ENCODE measurements at regions not wholly inside any gene's neighbourhood (a gene's known extent, or its start where the extent isn't known, plus 50 kb on each side); places are given as distances from the start of the nearest gene placed in this dataset.
A peak's percentile ranks its signal among the peaks of the same experiment; 100 is the strongest.

DNA sequence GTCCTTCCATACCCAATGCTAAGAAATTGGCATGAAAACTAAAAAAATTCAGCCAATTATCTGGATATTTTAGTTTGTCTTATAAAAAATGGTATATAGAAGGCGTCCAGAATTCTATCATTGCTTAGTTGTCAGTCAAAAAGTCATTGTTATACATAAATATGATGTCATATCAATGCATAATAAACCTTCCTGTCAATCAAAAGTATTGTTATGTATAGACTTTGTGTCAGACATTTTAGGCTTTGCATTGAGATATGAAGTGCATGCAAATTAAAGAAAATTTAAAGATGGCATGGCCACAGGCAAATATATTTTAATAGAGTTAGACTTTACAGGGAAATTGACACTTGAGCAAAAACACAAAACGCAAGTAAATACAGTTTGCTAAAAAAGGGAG, 173.4 kb upstream of the FANCL start:
- Histone ChIP-seq H4K5ac (ENCODE audit: low read length) (no peak overlapping the region), H3K56ac (ENCODE audit: low read length) (no peak overlapping the region), H3K23ac (ENCODE audit: low read length) (no peak overlapping the region), H4K8ac (ENCODE audit: low read depth, low read length) (no peak overlapping the region), H2BK120ac (ENCODE audit: low read depth, low read length) (no peak overlapping the region), H3K79me1 (ENCODE audit: low read length) (no peaks in the 10 kb centered on the region), H3K27ac (ENCODE audit: low read depth, low read length) (no peak overlapping the region), H3K27me3 (ENCODE audit: insufficient read depth, low read length, poor library complexity) (no peaks in the 10 kb centered on the region), H2BK15ac (replicated peaks; ENCODE audit: low read depth) (no peak overlapping the region), H3K4me2 (ENCODE audit: low read length) (no peak overlapping the region), H3K36me3 (ENCODE audit: control insufficient read depth, insufficient read depth, low read length) (no peaks in the 10 kb centered on the region), H3K4me1 (ENCODE audit: control insufficient read depth, low read depth, low read length) (no peaks in the 10 kb centered on the region), H3K9ac (ENCODE audit: low read length) (no peak overlapping the region), H3K4me3 (ENCODE audit: low read length) (no peak overlapping the region), H3K4ac (ENCODE audit: low read depth, low read length) (no peak overlapping the region), H3K79me2 (ENCODE audit: control insufficient read depth, insufficient read depth, low read length) (no peaks in the 10 kb centered on the region), H2BK5ac (ENCODE audit: low read length) (no peak overlapping the region), H2AK5ac (ENCODE audit: low read length) (no peak overlapping the region), H3K18ac (ENCODE audit: low read length) (no peak overlapping the region)
- WGBS (ENCODE audit: extremely low coverage, insufficient coverage, low lambda C conversion rate): no CpG with 5 or more reads among the region's 2 CpGs
- DNase-seq: no peak

DNA sequence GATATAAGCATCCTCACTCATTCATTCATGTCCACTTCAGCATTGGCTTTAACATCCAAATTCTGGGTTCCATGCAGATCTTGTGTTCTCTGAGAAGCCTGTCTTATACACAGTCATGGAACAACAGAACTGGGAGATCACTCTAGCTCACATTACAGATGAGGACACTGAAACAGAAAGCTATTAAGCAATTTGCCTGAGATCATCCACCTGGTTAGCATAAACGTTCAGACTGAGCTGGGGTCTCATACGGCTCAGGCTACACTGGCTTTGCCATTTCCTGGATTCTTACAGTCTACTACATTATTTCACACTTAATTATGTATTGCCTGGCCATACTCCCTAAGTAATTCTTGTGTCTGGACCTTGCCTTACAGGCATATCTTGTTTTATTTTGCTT, 169.4 kb upstream of the FANCL start:
- DNase-seq: no peak
- Histone ChIP-seq H3K23ac (ENCODE audit: low read length) (no peak overlapping the region), H3K79me2 (ENCODE audit: control insufficient read depth, insufficient read depth, low read length) (no peaks in the 10 kb centered on the region), H3K4me3 (ENCODE audit: low read length) (no peak overlapping the region), H3K4ac (ENCODE audit: low read depth, low read length) (no peak overlapping the region), H3K79me1 (ENCODE audit: low read length) (no peaks in the 10 kb centered on the region), H2AK5ac (ENCODE audit: low read length) (no peak overlapping the region), H2BK120ac (ENCODE audit: low read depth, low read length) (no peak overlapping the region), H4K5ac (ENCODE audit: low read length) (no peak overlapping the region), H3K27me3 (ENCODE audit: insufficient read depth, low read length, poor library complexity) (no peaks in the 10 kb centered on the region), H3K9ac (ENCODE audit: low read length) (no peak overlapping the region), H3K4me2 (ENCODE audit: low read length) (no peak overlapping the region), H2BK5ac (ENCODE audit: low read length) (no peak overlapping the region), H3K36me3 (ENCODE audit: control insufficient read depth, insufficient read depth, low read length) (no peaks in the 10 kb centered on the region), H3K18ac (ENCODE audit: low read length) (no peak overlapping the region), H4K8ac (ENCODE audit: low read depth, low read length) (no peak overlapping the region), H2BK15ac (replicated peaks; ENCODE audit: low read depth) (peak overlapping the region; percentile 45), H3K27ac (ENCODE audit: low read depth, low read length) (no peak overlapping the region), H3K56ac (ENCODE audit: low read length) (no peak overlapping the region), H3K4me1 (ENCODE audit: control insufficient read depth, low read depth, low read length) (no peaks in the 10 kb centered on the region)
- WGBS (ENCODE audit: extremely low coverage, insufficient coverage, low lambda C conversion rate): no CpG with 5 or more reads among the region's 2 CpGs

DNA sequence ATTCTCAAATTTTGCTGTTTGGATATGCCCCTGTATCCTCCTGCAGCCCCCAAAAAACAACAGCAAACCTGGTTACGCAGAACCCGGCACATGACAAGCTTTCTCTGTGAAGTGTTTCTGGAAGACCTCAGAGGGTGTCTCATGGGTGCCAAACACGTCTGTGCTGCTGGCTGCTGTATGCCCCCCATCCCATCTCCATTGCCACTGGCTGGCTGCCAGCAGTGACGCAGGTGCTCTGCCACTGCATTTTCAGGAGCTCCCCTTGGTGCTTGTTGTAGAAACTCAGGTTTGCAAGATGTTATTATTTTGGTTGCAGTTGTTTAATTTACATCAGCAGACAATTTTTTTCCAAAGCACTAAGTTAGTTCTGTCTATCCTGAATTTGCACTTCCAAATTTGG, 166.4 kb upstream of the FANCL start:
- H2AK5ac ChIP-seq (ENCODE audit: low read length): no peak overlapping the region
- H3K27me3 ChIP-seq (ENCODE audit: insufficient read depth, low read length, poor library complexity): no peaks in the 10 kb centered on the region
- H3K4me1 ChIP-seq (ENCODE audit: control insufficient read depth, low read depth, low read length): no peaks in the 10 kb centered on the region
- no peak overlapping the region for H3K56ac ChIP-seq (ENCODE audit: low read length)
- H3K36me3 ChIP-seq (ENCODE audit: control insufficient read depth, insufficient read depth, low read length): no peaks in the 10 kb centered on the region
- no peak overlapping the region for H3K4me2 ChIP-seq (ENCODE audit: low read length)
- no peak overlapping the region for H3K27ac ChIP-seq (ENCODE audit: low read depth, low read length)
- no peak overlapping the region for H3K9ac ChIP-seq (ENCODE audit: low read length)
- H4K8ac ChIP-seq (ENCODE audit: low read depth, low read length): no peak overlapping the region
- H2BK5ac ChIP-seq (ENCODE audit: low read length): no peak overlapping the region
- no peak overlapping the region for H3K4ac ChIP-seq (ENCODE audit: low read depth, low read length)
- H4K5ac ChIP-seq (ENCODE audit: low read length): no peak overlapping the region
- H3K18ac ChIP-seq (ENCODE audit: low read length): no peak overlapping the region
- H2BK15ac ChIP-seq (replicated peaks; ENCODE audit: low read depth): no peak overlapping the region
- H2BK120ac ChIP-seq (ENCODE audit: low read depth, low read length): no peak overlapping the region
- H3K79me1 ChIP-seq (ENCODE audit: low read length): no peaks in the 10 kb centered on the region
- WGBS (ENCODE audit: extremely low coverage, insufficient coverage, low lambda C conversion rate): no CpG with 5 or more reads among the region's 4 CpGs
- no peak overlapping the region for H3K4me3 ChIP-seq (ENCODE audit: low read length)
- no peaks in the 10 kb centered on the region for H3K79me2 ChIP-seq (ENCODE audit: control insufficient read depth, insufficient read depth, low read length)
- no peak overlapping the region for H3K23ac ChIP-seq (ENCODE audit: low read length)
- no peak for DNase-seq

DNA sequence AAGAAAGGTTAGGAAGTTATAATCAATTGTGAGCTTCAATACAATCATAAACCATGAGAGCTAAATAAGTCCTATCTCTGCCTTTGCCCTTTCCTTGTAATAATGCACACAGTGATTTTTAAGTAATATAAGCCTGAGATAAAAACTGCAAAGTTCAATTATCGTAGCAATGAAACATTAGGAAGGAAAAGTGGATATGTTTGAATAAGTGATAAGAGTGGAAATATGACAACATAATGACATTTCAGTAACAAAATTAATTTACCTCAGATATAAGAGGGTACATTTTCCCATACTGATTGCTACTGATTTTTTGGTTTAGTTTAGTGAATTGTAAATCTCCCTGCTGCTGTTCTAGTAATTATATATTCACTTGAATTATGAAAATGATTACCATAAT, 164.2 kb upstream of the FANCL start:
- no peak overlapping the region for H2AK5ac ChIP-seq (ENCODE audit: low read length)
- H3K4ac ChIP-seq (ENCODE audit: low read depth, low read length): no peak overlapping the region
- H3K18ac ChIP-seq (ENCODE audit: low read length): no peak overlapping the region
- H3K36me3 ChIP-seq (ENCODE audit: control insufficient read depth, insufficient read depth, low read length): no peaks in the 10 kb centered on the region
- no peak overlapping the region for H2BK120ac ChIP-seq (ENCODE audit: low read depth, low read length)
- no peak overlapping the region for H3K56ac ChIP-seq (ENCODE audit: low read length)
- no peak overlapping the region for H3K27ac ChIP-seq (ENCODE audit: low read depth, low read length)
- H4K8ac ChIP-seq (ENCODE audit: low read depth, low read length): no peak overlapping the region
- H3K79me1 ChIP-seq (ENCODE audit: low read length): no peaks in the 10 kb centered on the region
- no peak overlapping the region for H3K4me2 ChIP-seq (ENCODE audit: low read length)
- no peaks in the 10 kb centered on the region for H3K79me2 ChIP-seq (ENCODE audit: control insufficient read depth, insufficient read depth, low read length)
- H3K4me3 ChIP-seq (ENCODE audit: low read length): no peak overlapping the region
- 100% methylated on average over 1 of the region's 1 CpG for WGBS (ENCODE audit: extremely low coverage, insufficient coverage, low lambda C conversion rate)
- H2BK15ac ChIP-seq (replicated peaks; ENCODE audit: low read depth): no peak overlapping the region
- no peak overlapping the region for H3K9ac ChIP-seq (ENCODE audit: low read length)
- no peak overlapping the region for H2BK5ac ChIP-seq (ENCODE audit: low read length)
- no peak overlapping the region for H4K5ac ChIP-seq (ENCODE audit: low read length)
- H3K4me1 ChIP-seq (ENCODE audit: control insufficient read depth, low read depth, low read length): no peaks in the 10 kb centered on the region
- no peak for DNase-seq
- H3K23ac ChIP-seq (ENCODE audit: low read length): no peak overlapping the region
- H3K27me3 ChIP-seq (ENCODE audit: insufficient read depth, low read length, poor library complexity): no peaks in the 10 kb centered on the region

DNA sequence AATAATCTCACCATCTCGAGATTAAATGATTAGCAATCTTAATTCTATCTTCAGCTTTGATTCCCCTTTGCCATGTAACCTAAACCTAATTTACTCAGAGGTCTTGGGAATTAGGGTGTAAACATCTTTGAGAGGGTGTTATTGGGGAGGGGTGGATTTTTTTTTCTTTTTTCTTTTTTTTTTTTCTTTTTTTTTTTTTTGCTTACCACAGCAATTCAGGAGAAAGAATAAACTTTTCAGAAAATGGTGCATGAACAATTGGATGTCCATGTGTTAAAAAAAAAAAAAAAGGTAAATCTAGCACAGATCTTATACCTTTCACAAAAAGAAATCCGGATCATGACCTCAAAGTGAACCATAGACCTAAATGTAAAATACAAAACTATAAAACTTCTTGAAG, 160.8 kb upstream of the FANCL start:
- Histone ChIP-seq H3K36me3 (ENCODE audit: control insufficient read depth, insufficient read depth, low read length) (no peaks in the 10 kb centered on the region), H3K4me2 (ENCODE audit: low read length) (no peak overlapping the region), H3K79me1 (ENCODE audit: low read length) (no peaks in the 10 kb centered on the region), H3K27ac (ENCODE audit: low read depth, low read length) (no peak overlapping the region), H4K5ac (ENCODE audit: low read length) (no peak overlapping the region), H2BK15ac (replicated peaks; ENCODE audit: low read depth) (no peak overlapping the region), H2AK5ac (ENCODE audit: low read length) (no peak overlapping the region), H3K9ac (ENCODE audit: low read length) (no peak overlapping the region), H3K79me2 (ENCODE audit: control insufficient read depth, insufficient read depth, low read length) (no peaks in the 10 kb centered on the region), H3K4me1 (ENCODE audit: control insufficient read depth, low read depth, low read length) (no peaks in the 10 kb centered on the region), H3K4me3 (ENCODE audit: low read length) (no peak overlapping the region), H3K23ac (ENCODE audit: low read length) (no peak overlapping the region), H3K56ac (ENCODE audit: low read length) (no peak overlapping the region), H2BK120ac (ENCODE audit: low read depth, low read length) (no peak overlapping the region), H2BK5ac (ENCODE audit: low read length) (no peak overlapping the region), H3K27me3 (ENCODE audit: insufficient read depth, low read length, poor library complexity) (no peaks in the 10 kb centered on the region), H3K18ac (ENCODE audit: low read length) (no peak overlapping the region), H4K8ac (ENCODE audit: low read depth, low read length) (no peak overlapping the region), H3K4ac (ENCODE audit: low read depth, low read length) (no peak overlapping the region)
- no peak for DNase-seq
- no CpG with 5 or more reads among the region's 2 CpGs for WGBS (ENCODE audit: extremely low coverage, insufficient coverage, low lambda C conversion rate)

DNA sequence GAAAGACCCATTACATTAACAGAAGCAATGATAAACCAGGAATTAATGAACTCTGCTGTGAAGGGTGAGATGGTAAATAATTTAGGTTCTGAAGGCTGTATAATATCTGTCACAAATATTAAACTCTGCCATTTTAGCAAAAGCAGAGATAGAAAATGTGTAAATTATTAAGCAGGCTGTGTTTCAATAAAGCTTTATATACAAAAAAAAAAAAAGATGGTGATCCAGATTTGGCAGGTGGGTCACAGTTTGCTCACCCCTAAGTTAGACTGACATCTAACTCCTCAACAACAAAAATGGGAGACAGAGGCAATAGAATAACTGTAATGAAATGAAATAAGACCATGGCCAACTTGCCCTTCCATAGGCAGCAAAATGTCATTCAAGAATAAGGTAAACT, 157.3 kb upstream of the FANCL start:
- Histone ChIP-seq H3K36me3 (ENCODE audit: control insufficient read depth, insufficient read depth, low read length) (no peaks in the 10 kb centered on the region), H3K27me3 (ENCODE audit: insufficient read depth, low read length, poor library complexity) (no peaks in the 10 kb centered on the region), H3K4me2 (ENCODE audit: low read length) (no peak overlapping the region)

More for the DNA sequence above, 157.3 kb upstream of the FANCL start:
- Histone ChIP-seq H3K9ac (ENCODE audit: low read length) (no peak overlapping the region), H3K18ac (ENCODE audit: low read length) (no peak overlapping the region), H2BK15ac (replicated peaks; ENCODE audit: low read depth) (no peak overlapping the region), H3K4ac (ENCODE audit: low read depth, low read length) (no peak overlapping the region), H3K79me1 (ENCODE audit: low read length) (no peaks in the 10 kb centered on the region), H3K79me2 (ENCODE audit: control insufficient read depth, insufficient read depth, low read length) (no peaks in the 10 kb centered on the region), H2AK5ac (ENCODE audit: low read length) (no peak overlapping the region), H3K4me3 (ENCODE audit: low read length) (no peak overlapping the region), H2BK5ac (ENCODE audit: low read length) (no peak overlapping the region), H3K23ac (ENCODE audit: low read length) (no peak overlapping the region), H3K27ac (ENCODE audit: low read depth, low read length) (no peak overlapping the region), H2BK120ac (ENCODE audit: low read depth, low read length) (no peak overlapping the region), H3K56ac (ENCODE audit: low read length) (no peak overlapping the region), H4K5ac (ENCODE audit: low read length) (no peak overlapping the region), H3K4me1 (ENCODE audit: control insufficient read depth, low read depth, low read length) (no peaks in the 10 kb centered on the region), H4K8ac (ENCODE audit: low read depth, low read length) (no peak overlapping the region)
- no peak for DNase-seq

Data from mesendoderm (in vitro differentiated cells).